ENCODE measurements at regions not wholly inside any gene's neighbourhood (a gene's known extent, or its start where the extent isn't known, plus 50 kb on each side); places are given as distances from the start of the nearest gene placed in this dataset.

- no peak for TF ChIP-seq BCLAF1 (IDR thresholded peaks at IDR 0.05)
- TF ChIP-seq HSF1 (IDR thresholded peaks at IDR 0.05; ENCODE audit: low read depth, low read length), result no peak
- TF ChIP-seq ZNF687 (IDR thresholded peaks at IDR 0.05), result no peak
- TF ChIP-seq RAD21 (IDR thresholded peaks at IDR 0.05; ENCODE audit: insufficient read depth, low read depth, low read length), result peak; percentile 51
These were observed 82.9 kb upstream of the TAB3 start (continued) for GRCh38 chrX:30971774-30972603.
